Activated CD8-positive, alpha-beta memory T cell treated with anti-CD3 and anti-CD28 coated beads for 1 hour (primary cell): ENCODE measurements at regions not wholly inside any gene's neighbourhood (a gene's known extent, or its start where the extent isn't known, plus 50 kb on each side); places are given as distances from the start of the nearest gene placed in this dataset.

ENCODE experiments used
- DNase-seq, 2 donors: peaks; one replicate each; pipeline ENCODE4 v3.0.0-alpha.2; 2020; ENCODE audit warnings: low read depth in 1 of 2; ENCODE audit errors: extremely low read depth in 1 of 2

GRCh38 chr11:128125723-128126122 is 461.6 kb downstream of the ETS1 start:
- DNase-seq, result no peak

DNA sequence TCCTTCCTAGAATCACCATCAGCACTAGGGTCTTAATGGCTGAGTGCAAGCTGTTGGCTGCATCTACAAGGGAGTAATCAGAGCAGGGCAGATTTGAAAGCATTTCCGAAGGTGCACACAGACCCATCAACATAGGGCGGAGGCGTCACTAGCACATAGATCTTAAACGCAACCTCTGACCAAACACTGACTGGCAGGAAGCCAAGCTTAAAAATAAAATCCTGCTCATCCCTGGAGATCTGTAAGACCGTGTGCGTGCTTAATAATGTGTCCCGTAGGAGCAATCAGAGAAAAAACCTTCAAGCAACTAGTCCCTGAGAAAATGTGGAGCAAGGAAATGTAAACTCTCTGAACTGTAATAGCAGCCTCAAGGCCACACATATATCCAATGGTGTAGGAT is 470.5 kb downstream of the ETS1 start:
- no peak for DNase-seq

GRCh38 chr11:128116447-128116846 is 470.9 kb downstream of the ETS1 start:
- no peak for DNase-seq

- no peak for DNase-seq
Measured at GRCh38 chr11:128105950-128106349, 481.4 kb downstream of the ETS1 start.

DNA sequence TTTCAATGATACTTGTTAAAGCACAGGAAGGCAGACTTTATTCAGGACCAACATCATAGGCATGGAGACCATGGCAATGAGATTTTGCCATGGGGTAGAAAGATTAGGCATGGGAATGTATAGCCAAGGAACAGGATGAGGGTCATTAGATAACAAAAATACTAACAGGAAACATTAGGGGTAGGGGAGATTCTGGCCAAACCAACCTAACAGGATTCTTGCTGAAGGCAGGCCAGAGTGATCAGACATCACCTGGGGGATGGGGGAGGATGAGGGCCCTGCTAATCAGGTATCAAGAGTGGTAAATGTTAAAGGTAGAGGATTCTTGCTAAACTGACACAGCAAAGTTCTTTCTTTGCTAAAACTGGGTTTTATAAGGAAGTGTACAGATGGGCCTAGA is 481.8 kb downstream of the ETS1 start:
- DNase-seq, result no peak

DNA sequence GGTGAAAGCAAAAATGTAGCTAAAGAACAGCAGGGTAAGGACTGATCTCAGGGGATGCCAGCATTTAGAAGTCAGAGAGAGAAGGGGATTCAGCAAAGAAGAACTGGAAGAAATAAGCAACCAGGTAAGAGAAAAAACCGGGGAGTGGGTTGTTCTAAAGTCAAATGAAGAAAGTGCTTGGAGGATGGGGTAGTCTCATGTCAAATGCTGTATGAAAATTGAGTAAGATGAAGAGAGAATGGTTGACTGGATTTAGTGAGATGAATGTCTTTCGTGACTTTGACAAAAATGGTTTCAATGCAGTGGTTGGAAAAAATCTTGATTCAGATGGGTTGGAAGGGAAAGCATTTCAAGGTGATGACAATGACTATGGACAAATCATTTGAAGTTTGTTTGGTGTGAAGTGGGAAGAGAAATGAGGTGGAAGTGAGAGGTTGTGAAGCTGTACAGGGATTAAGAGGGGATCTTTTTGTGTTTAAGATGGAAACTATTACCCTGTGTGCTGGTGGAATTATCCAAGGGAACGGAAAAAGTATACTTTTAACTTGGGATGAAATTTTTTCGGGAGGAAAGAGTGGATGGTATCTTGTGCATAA is 484.0 kb downstream of the ETS1 start:
- DNase-seq, result no peak

DNA sequence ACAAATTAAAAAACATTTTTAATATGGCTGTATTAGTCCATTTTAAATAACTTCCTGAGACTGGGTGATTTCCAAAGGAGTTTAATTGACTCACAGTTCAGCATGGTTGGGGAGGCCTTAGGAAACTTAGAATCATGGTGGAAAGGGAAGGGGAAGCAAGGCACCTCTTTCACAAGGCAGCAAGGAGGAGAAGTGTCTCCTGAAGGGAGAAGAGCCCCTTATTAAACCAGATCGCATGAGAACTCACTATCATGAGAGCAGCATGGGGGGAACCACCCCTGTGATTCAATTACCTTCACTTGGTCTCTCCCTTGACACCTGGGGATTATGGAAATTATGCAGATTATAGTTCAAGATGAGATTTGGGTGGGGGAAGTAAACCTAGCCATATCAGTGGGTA is 488.6 kb downstream of the ETS1 start:
- DNase-seq, result no peak

GRCh38 chr11:128095466-128095981 is 491.8 kb downstream of the ETS1 start:
- no peak for DNase-seq

DNA sequence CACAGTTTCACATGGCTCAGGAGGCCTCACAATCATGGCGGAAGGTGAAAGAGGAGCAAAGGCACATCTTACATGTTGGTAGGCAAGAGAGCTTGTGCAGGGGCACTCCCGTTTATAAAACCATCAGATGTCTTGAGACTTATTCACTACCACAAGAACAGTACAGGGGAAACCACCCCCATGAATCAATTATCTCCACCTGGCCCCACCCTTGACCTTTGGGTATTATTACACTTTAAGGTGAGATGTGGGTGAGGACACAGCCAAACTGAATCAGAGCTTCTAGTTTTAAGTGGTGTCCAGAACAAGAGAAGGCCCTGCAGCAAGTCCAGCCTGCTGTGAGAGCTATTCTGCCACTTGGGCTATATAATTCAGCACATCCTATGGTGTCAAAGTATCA is 493.7 kb downstream of the ETS1 start:
- DNase-seq, result no peak

DNA sequence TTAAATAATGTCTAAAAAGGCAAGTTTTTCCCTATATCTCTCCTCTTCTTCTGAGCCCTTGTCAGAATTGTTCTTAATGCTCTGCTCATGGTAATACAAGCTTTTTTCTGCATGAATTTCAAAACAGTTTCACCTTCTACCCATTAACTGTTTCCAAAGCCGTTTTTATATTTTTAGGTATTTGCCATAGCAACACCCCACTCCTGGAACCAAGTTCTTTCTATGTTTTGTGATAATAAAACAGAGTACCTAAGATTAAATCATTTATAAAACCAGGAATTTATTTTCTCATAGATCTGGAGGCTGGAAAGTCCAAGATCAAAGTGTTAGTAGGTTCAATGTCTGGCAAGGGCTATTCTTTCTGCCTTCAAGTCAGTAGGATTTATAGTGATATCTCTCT is 497.4 kb downstream of the ETS1 start:
- no peak for DNase-seq

DNA sequence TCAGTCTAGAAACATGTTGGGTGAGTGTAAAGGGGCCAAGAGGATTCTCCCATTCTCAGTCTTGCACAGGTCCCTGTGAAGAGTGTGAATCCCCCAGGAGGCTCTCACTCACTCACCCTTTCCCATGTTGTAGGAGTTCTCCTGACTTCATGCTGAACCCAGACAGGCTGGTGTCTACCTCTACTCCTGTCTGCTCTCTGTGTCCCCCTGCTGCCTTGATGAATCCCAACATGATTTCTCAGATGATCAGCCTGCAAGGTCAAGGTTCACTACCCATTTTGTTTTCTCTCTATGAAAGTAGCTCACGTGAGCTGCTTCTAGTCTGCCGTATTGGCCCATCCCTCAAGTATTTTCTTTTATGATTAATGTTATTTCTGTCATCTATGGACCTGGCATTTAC is 500.6 kb downstream of the ETS1 start:
- no peak for DNase-seq

DNA sequence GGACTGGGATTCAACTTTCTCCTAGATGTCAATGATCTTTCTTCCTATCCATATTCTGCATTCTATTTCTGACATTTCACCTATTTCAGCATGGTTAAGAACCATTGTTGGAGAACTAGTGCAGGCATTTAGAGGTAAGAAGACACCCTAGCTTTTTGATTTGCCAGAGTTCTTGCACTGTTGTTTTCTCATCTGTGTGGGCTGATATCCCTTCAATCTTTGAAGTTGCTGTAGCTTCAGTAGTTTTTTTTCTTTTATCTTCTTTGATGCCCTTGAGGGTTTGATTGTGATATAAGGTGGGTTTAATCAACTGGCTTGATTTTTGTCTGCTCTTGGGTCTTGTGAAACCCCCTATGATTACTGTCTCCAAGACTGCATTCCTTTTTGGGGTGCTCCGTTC is 502.1 kb downstream of the ETS1 start:
- no peak for DNase-seq

DNA sequence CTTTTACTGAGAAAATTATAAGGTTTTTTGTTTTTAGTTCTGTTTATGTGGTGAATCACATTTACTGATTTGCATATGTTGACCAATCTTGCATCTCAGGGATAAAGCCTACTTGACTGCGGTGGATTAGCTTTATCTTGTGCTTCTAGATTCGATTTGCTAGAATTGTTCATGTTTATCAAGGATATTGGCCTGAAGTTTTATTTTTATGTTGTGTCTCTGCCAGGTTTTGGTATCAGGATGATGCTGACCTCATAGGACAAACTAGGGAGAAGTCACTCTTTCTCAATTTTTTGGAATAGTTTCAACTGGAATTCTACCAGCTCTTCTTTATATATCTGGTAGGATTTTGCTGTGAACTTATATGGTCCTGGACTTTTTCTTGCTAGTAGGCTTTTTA is 504.8 kb downstream of the ETS1 start:
- no peak for DNase-seq

DNA sequence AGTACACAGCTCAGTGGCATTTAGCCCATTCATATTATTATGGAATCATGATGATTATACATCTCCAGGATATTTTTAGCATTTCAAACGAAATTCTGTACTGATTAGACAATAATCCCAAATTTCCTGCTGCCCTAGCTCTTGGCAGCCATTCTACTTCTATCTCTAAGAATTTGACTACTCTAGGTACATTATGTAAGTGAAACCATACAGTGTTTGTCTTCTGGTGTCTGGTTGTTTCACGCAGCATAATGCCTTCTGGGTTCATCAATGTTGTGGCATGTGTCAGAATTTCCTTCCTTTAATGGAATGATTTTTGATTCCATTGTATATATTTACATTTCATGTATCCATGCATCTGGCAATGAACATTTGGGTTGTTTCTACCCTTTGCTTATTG is 517.7 kb downstream of the ETS1 start:
- DNase-seq, result no peak

DNA sequence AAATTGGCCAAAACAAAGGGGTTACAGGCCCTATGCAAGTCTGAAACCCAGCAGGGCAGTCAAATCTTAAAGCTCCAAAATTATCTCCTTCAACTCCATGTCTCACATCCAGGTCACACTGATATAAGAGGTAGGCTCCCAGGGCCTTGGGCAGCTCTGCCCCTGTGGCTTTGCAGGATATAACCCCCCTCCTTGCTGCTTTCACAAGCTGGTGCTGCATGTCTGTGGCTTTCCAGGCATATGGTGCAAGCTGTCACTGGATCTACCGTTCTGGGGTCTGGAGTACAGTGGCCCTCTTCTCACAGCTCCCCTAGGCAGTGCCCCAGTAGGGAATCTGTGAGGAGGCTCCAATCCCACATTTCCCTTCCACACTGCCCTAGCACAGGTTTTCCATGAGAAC is 519.6 kb downstream of the ETS1 start:
- DNase-seq, result no peak

GRCh38 chr11:128066399-128066798 is 521.0 kb downstream of the ETS1 start:
- DNase-seq, result no peak

- DNase-seq, result no peak
Measured at GRCh38 chr11:128061281-128061871, 526.0 kb downstream of the ETS1 start.

- no peak for DNase-seq
Measured at GRCh38 chr11:128058580-128059208, 528.7 kb downstream of the ETS1 start.

DNA sequence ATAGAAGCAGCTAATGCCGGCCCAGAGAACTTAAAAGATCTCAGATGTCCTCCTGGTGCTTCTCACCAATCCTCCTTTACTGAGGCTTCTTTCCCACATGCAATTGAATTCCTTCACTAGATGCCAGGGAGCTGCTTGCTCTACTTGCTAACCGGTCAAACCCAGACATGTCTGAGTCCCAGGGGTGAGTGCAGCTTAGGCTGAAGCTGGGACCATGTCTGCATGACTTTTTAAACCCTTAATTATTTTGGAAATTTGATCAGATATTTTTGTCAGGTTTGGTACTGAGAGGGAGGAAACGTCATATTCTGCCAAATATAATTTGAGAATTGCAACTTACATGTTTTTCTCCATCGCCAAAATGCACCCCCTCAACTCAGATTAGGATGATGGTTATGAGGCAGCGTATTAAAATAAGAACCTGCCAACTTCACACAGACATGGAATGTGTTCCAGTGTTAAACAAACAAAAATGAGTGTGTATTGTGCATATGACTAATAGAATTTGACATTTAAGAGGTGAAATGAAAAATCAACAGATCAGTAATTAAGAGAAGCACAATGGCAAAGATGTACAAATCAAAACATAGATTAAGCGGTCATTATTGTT is 529.5 kb downstream of the ETS1 start:
- no peak for DNase-seq

- DNase-seq, result no peak
Measured at GRCh38 chr11:128055576-128056217, 531.7 kb downstream of the ETS1 start.
